Forelimb muscle (tissue), 1 donor: ENCODE measurements at regions not wholly inside any gene's neighbourhood (a gene's known extent, or its start where the extent isn't known, plus 50 kb on each side); places are given as distances from the start of the nearest gene placed in this dataset.

Experiments used
- DNase-seq: peaks from one replicate; pipeline ENCODE4 v3.0.0-alpha.2; 2013; ENCODE audit warnings: low read depth

GRCh38 chr6:98546376-98546775, 288.0 kb upstream of the POU3F2 start:
- no peak for DNase-seq

GRCh38 chr6:98547151-98547550, 287.2 kb upstream of the POU3F2 start:
- no peak for DNase-seq

GRCh38 chr6:98547634-98548033, 286.7 kb upstream of the POU3F2 start:
- no peak for DNase-seq

GRCh38 chr6:98548301-98548700, 286.1 kb upstream of the POU3F2 start:
- DNase-seq: no peak

- no peak for DNase-seq
Observed at GRCh38 chr6:98560418-98560817, 274.0 kb upstream of the POU3F2 start.

- no peak for DNase-seq
Observed at GRCh38 chr6:98560841-98561240, 273.5 kb upstream of the POU3F2 start.

- no peak for DNase-seq
Observed at GRCh38 chr6:98566126-98566525, 268.2 kb upstream of the POU3F2 start.

- no peak for DNase-seq
Observed at GRCh38 chr6:98572579-98572978, 261.8 kb upstream of the POU3F2 start.

- DNase-seq: no peak
Observed at GRCh38 chr6:98574984-98575383, 259.4 kb upstream of the POU3F2 start.

- no peak for DNase-seq
Observed at GRCh38 chr6:98576791-98577190, 257.6 kb upstream of the POU3F2 start.

- no peak for DNase-seq
Observed at GRCh38 chr6:98578016-98578415, 256.4 kb upstream of the POU3F2 start.

- DNase-seq: no peak
Observed at GRCh38 chr6:98579079-98579478, 255.3 kb upstream of the POU3F2 start.

- DNase-seq: no peak
Observed at GRCh38 chr6:98579941-98580340, 254.4 kb upstream of the POU3F2 start.

GRCh38 chr6:98581705-98582104, 252.7 kb upstream of the POU3F2 start:
- no peak for DNase-seq

- no peak for DNase-seq
Observed at GRCh38 chr6:98583506-98583905, 250.9 kb upstream of the POU3F2 start.

- DNase-seq: no peak
Observed at GRCh38 chr6:98586163-98586562, 248.2 kb upstream of the POU3F2 start.

GRCh38 chr6:98587555-98587954, 246.8 kb upstream of the POU3F2 start:
- DNase-seq: no peak

- no peak for DNase-seq
Observed at GRCh38 chr6:98589536-98589935, 244.8 kb upstream of the POU3F2 start.

- DNase-seq: no peak
Observed at GRCh38 chr6:98590136-98590681, 244.2 kb upstream of the POU3F2 start.

GRCh38 chr6:98590997-98591396, 243.4 kb upstream of the POU3F2 start:
- DNase-seq: no peak

GRCh38 chr6:98593676-98594075, 240.7 kb upstream of the POU3F2 start:
- DNase-seq: no peak

GRCh38 chr6:98601716-98602115, 232.7 kb upstream of the POU3F2 start:
- DNase-seq: no peak

GRCh38 chr6:98605705-98606104, 228.7 kb upstream of the POU3F2 start:
- DNase-seq: no peak

- no peak for DNase-seq
Observed at GRCh38 chr6:98627129-98627775, 207.1 kb upstream of the POU3F2 start.
